Upper lobe of left lung (tissue), 6 donors: ENCODE measurements at regions not wholly inside any gene's neighbourhood (a gene's known extent, or its start where the extent isn't known, plus 50 kb on each side); places are given as distances from the start of the nearest gene placed in this dataset.

Source experiments
- ATAC-seq, 2 donors: fragments of 200-7000 bp; cut with Tn5 transposase; one replicate each; pipeline ENCODE4 v1.9.1; 2022; ENCODE audit warnings: mild to moderate bottlenecking in 2 of 2, moderate library complexity in 2 of 2; ENCODE audit not compliant: low FRiP score in 2 of 2
- DNase-seq, 2 donors: peaks; one replicate each; pipeline ENCODE4 v3.0.0-alpha.2; 2019 to 2020
- H3K27ac ChIP-seq, 4 donors: fragments of 200-600 bp; sonication (generic); one replicate each; pipeline ENCODE4 v1.5.1; 2016 to 2019
- H3K27me3 ChIP-seq, 4 donors: fragments of 200-600 bp; sonication (generic); one replicate each; pipeline ENCODE4 v1.5.1; 2017 to 2019
- H3K36me3 ChIP-seq, 4 donors: fragments of 200-600 bp; sonication (generic); one replicate each; pipeline ENCODE4 v1.5.1; 2016 to 2019
- H3K4me1 ChIP-seq, 4 donors: fragments of 200-600 bp; sonication (generic); one replicate each; pipeline ENCODE4 v1.5.1; 2018 to 2019
- H3K4me3 ChIP-seq, 4 donors: fragments of 200-600 bp; sonication (generic); one replicate each; pipeline ENCODE4 v1.5.1; 2017 to 2019; ENCODE audit warnings: mild to moderate bottlenecking in 2 of 4, moderate library complexity in 1 of 4
- H3K9me3 ChIP-seq, 4 donors: fragments of 200-600 bp; sonication (generic); one replicate each; pipeline ENCODE4 v1.5.1; 2018 to 2019
- EP300 ChIP-seq, 4 donors: sonication (generic); formaldehyde crosslinking; IDR thresholded peaks; one replicate each; pipeline ENCODE4 v1.5.1; 2017; ENCODE audit warnings: antibody characterized with exemption in 4 of 4, control low read depth in 2 of 4
- POLR2A ChIP-seq, 4 donors: fragments of 450-650 bp; IDR thresholded peaks; one replicate each; pipeline ENCODE4 v1.5.1; 2016 to 2017; ENCODE audit warnings: antibody characterized with exemption in 4 of 4, mild to moderate bottlenecking in 2 of 4
- POLR2AphosphoS5 ChIP-seq, 2 donors: sonication (generic); formaldehyde crosslinking; IDR thresholded peaks; one replicate each; pipeline ENCODE4 v1.5.1; 2017; ENCODE audit warnings: antibody characterized with exemption in 2 of 2
- WGBS, 2 donors: methylation state at CpG; one replicate each; pipeline ENCODE4 v1.1.5; 2017 to 2018; 5-methylcytosine and 5-hydroxymethylcytosine counted together
- TF ChIP-seq, protein P1 (sequence below), 6 experiments: fragments of 450-650 bp in 4 of 6; fragments of 200-600 bp in 2 of 6; sonication (generic) in 2 of 6; IDR thresholded peaks; one replicate each; pipeline ENCODE4 v1.5.1; 2016 to 2019; ENCODE audit warnings: antibody characterized with exemption in 6 of 6
- donor health status: DM: no; HTN: no; CAD: no; lungs with moderate emphysema.
- donor health status: DM: no; HTN: yes; CAD: no; lungs with severe emphysema.

DNA sequence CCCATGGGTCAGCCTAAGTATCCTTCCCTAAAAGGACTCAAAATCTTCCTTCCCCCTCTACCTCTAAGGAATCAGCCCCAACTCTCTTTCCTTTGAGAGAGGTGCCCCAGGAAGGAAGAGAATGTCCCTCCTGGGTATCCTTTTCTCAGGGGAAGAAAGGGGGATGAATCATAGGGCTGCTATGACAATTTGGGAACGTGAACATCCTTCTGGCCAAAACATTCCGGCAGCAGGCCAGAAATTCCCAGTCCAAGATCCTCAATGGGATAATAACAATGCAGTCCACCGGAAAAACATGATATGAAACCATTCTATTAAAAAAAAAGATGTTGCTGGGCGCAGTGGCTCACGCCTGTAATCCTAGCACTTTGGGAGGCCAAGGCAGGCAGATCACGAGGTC lies 50.8 kb upstream of the CACNA2D3 start:
- 88 to 94% methylated on average over 6 of the region's 6 CpGs for WGBS, 2 donors
- Histone ChIP-seq H3K9me3 (peaks cover 8 to 16% (median 11%) of the 10 kb centered on the region in 4 donors), H3K36me3 (no peaks in the 10 kb centered on the region), H3K4me3 (no peak overlapping the region), H3K27me3 (no peaks in the 10 kb centered on the region), H3K27ac (no peak overlapping the region), H3K4me1 (no peaks in the 10 kb centered on the region)
- DNase-seq: no peak
- ATAC-seq: no peak
- no peak for TF ChIP-seq POLR2AphosphoS5 (IDR thresholded peaks at IDR 0.05)

DNA sequence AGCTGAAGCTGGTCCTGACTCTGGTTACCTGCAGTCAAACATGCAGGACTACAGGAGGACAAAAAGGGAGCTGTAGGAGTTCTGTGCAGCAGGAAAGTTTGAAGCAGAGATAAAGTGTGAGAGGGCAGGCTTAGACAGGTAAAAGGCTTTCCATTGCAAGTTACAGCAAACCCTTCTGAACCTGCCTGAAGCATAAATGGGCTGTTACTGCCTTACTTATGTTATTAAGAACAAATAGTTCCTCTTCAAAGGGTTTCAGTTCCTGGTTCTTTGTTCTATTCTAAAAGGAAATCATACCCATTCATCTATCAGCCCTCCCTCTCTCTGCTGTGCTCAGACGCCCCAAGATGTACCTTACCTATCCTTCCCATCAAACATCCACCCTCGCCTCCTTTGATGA lies 52.4 kb upstream of the CACNA2D3 start:
- H3K27me3 ChIP-seq: no peaks in the 10 kb centered on the region
- no peaks in the 10 kb centered on the region for H3K4me1 ChIP-seq
- no peaks in the 10 kb centered on the region for H3K36me3 ChIP-seq
- no peak overlapping the region for H3K27ac ChIP-seq
- no peak for DNase-seq
- no peak for ATAC-seq
- peaks cover 8 to 16% (median 11%) of the 10 kb centered on the region in 4 donors for H3K9me3 ChIP-seq
- H3K4me3 ChIP-seq: no peak overlapping the region
- TF ChIP-seq EP300 (IDR thresholded peaks at IDR 0.05) (no peak), POLR2AphosphoS5 (IDR thresholded peaks at IDR 0.05) (no peak), POLR2A (IDR thresholded peaks at IDR 0.05) (no peak)
- 87 to 95% methylated on average over 2 of the region's 2 CpGs for WGBS, 2 donors

DNA sequence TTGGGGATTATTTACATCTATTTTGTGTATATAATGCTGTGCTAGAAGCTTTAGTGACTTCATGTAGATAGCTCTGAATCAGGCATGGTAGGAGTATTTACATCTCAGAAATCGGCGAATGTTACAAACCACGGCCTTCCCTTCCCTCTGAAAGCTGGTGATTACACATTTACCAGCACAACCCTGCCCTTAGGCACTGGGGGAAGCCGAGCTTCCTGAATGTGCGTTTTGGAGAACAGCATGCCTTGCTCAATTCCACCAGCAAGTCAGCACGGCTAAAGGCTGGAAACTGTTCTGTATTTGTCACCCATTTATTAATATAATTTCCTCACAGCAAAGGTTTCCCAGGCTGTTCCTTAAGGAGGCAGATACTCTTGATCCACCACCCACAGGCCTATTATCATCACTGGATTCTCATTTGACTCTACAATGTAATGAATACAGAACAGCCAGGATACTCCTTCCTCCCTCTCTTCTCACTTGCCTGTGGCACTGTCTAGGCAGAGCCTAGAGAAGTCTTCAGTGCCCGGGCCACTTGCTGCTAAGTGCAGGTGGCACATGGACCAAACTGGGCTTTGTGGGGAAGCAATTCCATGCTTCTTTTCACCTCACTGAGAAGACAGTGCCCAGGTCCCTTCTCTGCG lies 55.2 kb upstream of the CACNA2D3 start:
- Histone ChIP-seq H3K4me3 (no peak overlapping the region), H3K4me1 (no peaks in the 10 kb centered on the region), H3K27ac (no peak overlapping the region), H3K27me3 (no peaks in the 10 kb centered on the region), H3K9me3 (peaks cover 8 to 16% (median 11%) of the 10 kb centered on the region in 4 donors), H3K36me3 (no peaks in the 10 kb centered on the region)
- ATAC-seq (no peak), DNase-seq (no peak)
- TF ChIP-seq POLR2A (IDR thresholded peaks at IDR 0.05) (no peak), EP300 (IDR thresholded peaks at IDR 0.05) (no peak), POLR2AphosphoS5 (IDR thresholded peaks at IDR 0.05) (no peak)
- TF ChIP-seq, protein P1, sequence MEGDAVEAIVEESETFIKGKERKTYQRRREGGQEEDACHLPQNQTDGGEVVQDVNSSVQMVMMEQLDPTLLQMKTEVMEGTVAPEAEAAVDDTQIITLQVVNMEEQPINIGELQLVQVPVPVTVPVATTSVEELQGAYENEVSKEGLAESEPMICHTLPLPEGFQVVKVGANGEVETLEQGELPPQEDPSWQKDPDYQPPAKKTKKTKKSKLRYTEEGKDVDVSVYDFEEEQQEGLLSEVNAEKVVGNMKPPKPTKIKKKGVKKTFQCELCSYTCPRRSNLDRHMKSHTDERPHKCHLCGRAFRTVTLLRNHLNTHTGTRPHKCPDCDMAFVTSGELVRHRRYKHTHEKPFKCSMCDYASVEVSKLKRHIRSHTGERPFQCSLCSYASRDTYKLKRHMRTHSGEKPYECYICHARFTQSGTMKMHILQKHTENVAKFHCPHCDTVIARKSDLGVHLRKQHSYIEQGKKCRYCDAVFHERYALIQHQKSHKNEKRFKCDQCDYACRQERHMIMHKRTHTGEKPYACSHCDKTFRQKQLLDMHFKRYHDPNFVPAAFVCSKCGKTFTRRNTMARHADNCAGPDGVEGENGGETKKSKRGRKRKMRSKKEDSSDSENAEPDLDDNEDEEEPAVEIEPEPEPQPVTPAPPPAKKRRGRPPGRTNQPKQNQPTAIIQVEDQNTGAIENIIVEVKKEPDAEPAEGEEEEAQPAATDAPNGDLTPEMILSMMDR (IDR thresholded peaks at IDR 0.05): no peak
- 52 to 63% methylated on average over 8 of the region's 8 CpGs for WGBS, 2 donors

DNA sequence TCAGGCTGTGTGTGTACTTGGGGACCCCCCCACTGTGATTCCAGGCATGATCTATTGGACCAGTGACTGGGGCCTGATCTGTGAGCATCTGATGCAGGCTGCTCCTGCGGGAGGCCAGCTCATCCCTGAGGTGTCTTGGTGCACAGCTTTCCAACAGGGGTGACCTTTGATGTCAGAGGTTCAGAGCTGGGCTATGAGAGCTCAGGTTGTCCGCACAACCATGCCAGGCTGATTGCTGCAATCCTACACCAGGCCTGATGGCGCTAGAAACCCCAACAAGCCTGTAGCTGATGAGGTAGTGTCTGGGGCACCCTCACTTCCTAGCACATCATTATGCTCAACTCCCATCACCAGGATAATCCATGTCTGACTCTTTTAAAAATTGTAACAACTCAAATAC lies 56.1 kb upstream of the CACNA2D3 start:
- ATAC-seq: no peak
- H3K36me3 ChIP-seq: no peaks in the 10 kb centered on the region
- DNase-seq: no peak
- peaks cover 8 to 16% (median 11%) of the 10 kb centered on the region in 4 donors for H3K9me3 ChIP-seq
- WGBS, 2 donors: 76 to 79% methylated on average over 2 to 3 of the region's 3 CpGs
- no peak overlapping the region for H3K4me3 ChIP-seq
- H3K27me3 ChIP-seq: no peaks in the 10 kb centered on the region
- H3K4me1 ChIP-seq: no peaks in the 10 kb centered on the region
- TF ChIP-seq, protein P1 (IDR thresholded peaks at IDR 0.05): no peak
- TF ChIP-seq POLR2A (IDR thresholded peaks at IDR 0.05) (no peak), POLR2AphosphoS5 (IDR thresholded peaks at IDR 0.05) (no peak), EP300 (IDR thresholded peaks at IDR 0.05) (no peak)
- H3K27ac ChIP-seq: no peak overlapping the region

DNA sequence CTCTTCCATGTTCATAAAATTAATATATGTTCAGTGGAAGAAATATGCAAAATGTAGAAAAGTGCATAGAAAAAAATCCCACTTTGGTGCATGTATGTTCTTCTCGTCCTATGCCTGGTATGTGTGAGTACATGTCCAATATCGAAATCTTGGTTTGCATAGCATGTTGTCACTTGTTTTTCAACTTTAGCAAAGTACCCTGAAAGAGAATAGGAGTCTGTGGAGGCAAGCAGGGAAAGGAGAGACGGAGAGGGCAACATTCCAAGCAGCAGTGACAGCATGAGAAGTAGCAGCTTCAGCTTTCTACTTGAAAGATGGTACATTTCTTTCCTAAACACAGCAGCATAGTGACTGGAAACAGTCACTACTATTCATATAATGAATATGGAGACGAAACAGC lies 56.8 kb upstream of the CACNA2D3 start:
- no peak overlapping the region for H3K4me3 ChIP-seq
- H3K9me3 ChIP-seq: peaks cover 5 to 11% (median 9%) of the 10 kb centered on the region in 4 donors
- no peaks in the 10 kb centered on the region for H3K27me3 ChIP-seq
- no peaks in the 10 kb centered on the region for H3K36me3 ChIP-seq
- WGBS, 2 donors: 54 to 74% methylated on average over 4 of the region's 4 CpGs
- ATAC-seq (no peak), DNase-seq (no peak)
- no peaks in the 10 kb centered on the region for H3K4me1 ChIP-seq
- no peak for TF ChIP-seq POLR2A (IDR thresholded peaks at IDR 0.05)
- TF ChIP-seq POLR2AphosphoS5 (IDR thresholded peaks at IDR 0.05): no peak
- no peak for TF ChIP-seq EP300 (IDR thresholded peaks at IDR 0.05)
- TF ChIP-seq, protein P1 (IDR thresholded peaks at IDR 0.05): no peak
- H3K27ac ChIP-seq: no peak overlapping the region

DNA sequence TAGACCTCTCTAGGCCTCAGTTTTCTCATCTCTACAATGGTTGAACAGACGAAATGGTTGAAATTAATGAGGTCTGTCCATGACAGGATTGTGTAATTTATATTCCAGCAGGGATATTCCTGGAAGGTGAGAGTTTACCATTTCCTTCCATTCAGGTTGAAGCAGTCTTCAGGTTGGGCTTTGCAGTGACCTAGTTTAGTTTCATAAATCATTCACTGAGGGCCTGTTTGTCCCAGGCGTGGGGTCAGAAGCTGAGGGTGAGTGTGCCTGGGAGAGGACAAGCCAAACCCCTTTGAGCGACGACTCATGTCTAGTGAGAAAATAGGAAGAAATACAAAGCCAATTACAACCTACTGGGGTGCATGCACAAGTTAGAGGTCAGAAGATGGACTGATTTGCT lies 57.2 kb upstream of the CACNA2D3 start:
- DNase-seq: no peak
- no peaks in the 10 kb centered on the region for H3K36me3 ChIP-seq
- no peak overlapping the region for H3K4me3 ChIP-seq
- TF ChIP-seq, protein P1 (IDR thresholded peaks at IDR 0.05): no peak
- no peak for TF ChIP-seq POLR2A (IDR thresholded peaks at IDR 0.05)
- TF ChIP-seq EP300 (IDR thresholded peaks at IDR 0.05): no peak
- TF ChIP-seq POLR2AphosphoS5 (IDR thresholded peaks at IDR 0.05): no peak
- H3K9me3 ChIP-seq: peaks cover under 1 to 7% (median 4%) of the 10 kb centered on the region in 4 donors
- no peaks in the 10 kb centered on the region for H3K27me3 ChIP-seq
- H3K27ac ChIP-seq: no peak overlapping the region
- H3K4me1 ChIP-seq: no peaks in the 10 kb centered on the region
- WGBS, 2 donors: 48 to 76% methylated on average over 4 of the region's 4 CpGs
- ATAC-seq: no peak
